Ascending aorta (tissue), 2 donors: ENCODE measurements at regions not wholly inside any gene's neighbourhood (a gene's known extent, or its start where the extent isn't known, plus 50 kb on each side); places are given as distances from the start of the nearest gene placed in this dataset.

Experiments used
- DNase-seq, 2 donors: peaks; one replicate each; pipeline ENCODE4 v3.0.0-alpha.2; 2019; ENCODE audit warnings: low spot score in 2 of 2
- H3K27ac ChIP-seq, 2 donors: fragments of 200-600 bp; sonication (generic); one replicate each; pipeline ENCODE4 v1.5.1; 2016 to 2017; ENCODE audit warnings: mild to moderate bottlenecking in 1 of 2
- H3K27me3 ChIP-seq: fragments of 200-600 bp; sonication (generic); one replicate; pipeline ENCODE4 v1.5.1; 2017
- H3K36me3 ChIP-seq, 2 donors: fragments of 200-600 bp; sonication (generic); one replicate each; pipeline ENCODE4 v1.5.1; 2016
- H3K4me1 ChIP-seq, 2 donors: fragments of 200-600 bp; sonication (generic); one replicate each; pipeline ENCODE4 v1.5.1; 2016 to 2017; ENCODE audit warnings: mild to moderate bottlenecking in 1 of 2
- H3K4me3 ChIP-seq, 2 donors: fragments of 200-600 bp; sonication (generic); one replicate each; pipeline ENCODE4 v1.5.1; 2016 to 2017; ENCODE audit warnings: mild to moderate bottlenecking in 1 of 2
- H3K9me3 ChIP-seq, 2 donors: fragments of 200-600 bp; sonication (generic); one replicate each; pipeline ENCODE4 v1.5.1; 2016
- CTCF ChIP-seq, 3 experiments: fragments of 200-600 bp in 2 of 3; fragments of 450-650 bp in 1 of 3; sonication (generic) in 2 of 3; IDR thresholded peaks; one replicate each; pipeline ENCODE4 v1.5.1; 2016 to 2019; ENCODE audit warnings: antibody characterized with exemption in 3 of 3, mild to moderate bottlenecking in 1 of 3, moderate library complexity in 1 of 3
- intact Hi-C: fragments of 100-400 bp; cut with DNase I; formaldehyde crosslinking; loops from one replicate; pipeline ENCODE4 v1.15.1; 2023

- Histone ChIP-seq H3K4me1 (no peaks in the 10 kb centered on the region), H3K9me3 (peaks cover 0 to 8% of the 10 kb centered on the region in 2 donors), H3K4me3 (no peak overlapping the region), H3K27ac (no peak overlapping the region), H3K27me3 (no peaks in the 10 kb centered on the region), H3K36me3 (no peaks in the 10 kb centered on the region)
- DNase-seq: no peak
- no peak for TF ChIP-seq CTCF (IDR thresholded peaks at IDR 0.05)
- intact Hi-C loops: no loop called here
Observed at GRCh38 chr2:226174390-226174789, 625.2 kb downstream of the IRS1 start.

GRCh38 chr2:226172939-226173338, 626.7 kb downstream of the IRS1 start:
- no peaks in the 10 kb centered on the region for H3K36me3 ChIP-seq
- no peak overlapping the region for H3K27ac ChIP-seq
- H3K4me3 ChIP-seq: no peak overlapping the region
- H3K27me3 ChIP-seq: no peaks in the 10 kb centered on the region
- no peaks in the 10 kb centered on the region for H3K4me1 ChIP-seq
- intact Hi-C loops: no loop called here
- no peaks in the 10 kb centered on the region for H3K9me3 ChIP-seq
- no peak for TF ChIP-seq CTCF (IDR thresholded peaks at IDR 0.05)
- DNase-seq: no peak

GRCh38 chr2:226172309-226172708, 627.3 kb downstream of the IRS1 start:
- intact Hi-C loops: no loop called here
- Histone ChIP-seq H3K27ac (no peak overlapping the region), H3K36me3 (no peaks in the 10 kb centered on the region), H3K27me3 (no peaks in the 10 kb centered on the region), H3K9me3 (no peaks in the 10 kb centered on the region), H3K4me3 (no peak overlapping the region), H3K4me1 (no peaks in the 10 kb centered on the region)
- TF ChIP-seq CTCF (IDR thresholded peaks at IDR 0.05): no peak
- no peak for DNase-seq

GRCh38 chr2:226169751-226170581, 629.7 kb downstream of the IRS1 start:
- no peak for TF ChIP-seq CTCF (IDR thresholded peaks at IDR 0.05)
- no peak for DNase-seq
- Histone ChIP-seq H3K9me3 (no peaks in the 10 kb centered on the region), H3K36me3 (no peaks in the 10 kb centered on the region), H3K4me3 (no peak overlapping the region), H3K27me3 (no peaks in the 10 kb centered on the region), H3K4me1 (no peaks in the 10 kb centered on the region), H3K27ac (no peak overlapping the region)
- intact Hi-C loops: no loop called here

GRCh38 chr2:226168496-226169160, 631.0 kb downstream of the IRS1 start:
- intact Hi-C loops: no loop called here
- H3K9me3 ChIP-seq: no peaks in the 10 kb centered on the region
- no peaks in the 10 kb centered on the region for H3K4me1 ChIP-seq
- H3K4me3 ChIP-seq: no peak overlapping the region
- no peaks in the 10 kb centered on the region for H3K27me3 ChIP-seq
- DNase-seq: no peak
- no peaks in the 10 kb centered on the region for H3K36me3 ChIP-seq
- no peak for TF ChIP-seq CTCF (IDR thresholded peaks at IDR 0.05)
- H3K27ac ChIP-seq: no peak overlapping the region
